Activated naive CD4-positive, alpha-beta T cell treated with Interleukin-2 at 50 U/mL for 16 hours (primary cell): ENCODE measurements at regions not wholly inside any gene's neighbourhood (a gene's known extent, or its start where the extent isn't known, plus 50 kb on each side); places are given as distances from the start of the nearest gene placed in this dataset.

Experiments
- DNase-seq: peaks from one replicate; pipeline ENCODE4 v3.0.0-alpha.2; 2020

GRCh38 chr2:238585836-238586821, 159.4 kb downstream of the ASB1 start:
- no peak for DNase-seq

- no peak for DNase-seq
These were observed 160.4 kb downstream of the ASB1 start for GRCh38 chr2:238586931-238587775.

- no peak for DNase-seq
These were observed 161.3 kb downstream of the ASB1 start for GRCh38 chr2:238587776-238588660.

- no peak for DNase-seq
These were observed 163.1 kb downstream of the ASB1 start for GRCh38 chr2:238589591-238590460.

GRCh38 chr2:238591732-238592131, 165.0 kb downstream of the ASB1 start:
- no peak for DNase-seq

GRCh38 chr2:238593236-238593635, 166.5 kb downstream of the ASB1 start:
- no peak for DNase-seq

- no peak for DNase-seq
These were observed 167.0 kb downstream of the ASB1 start for GRCh38 chr2:238593678-238594077.

GRCh38 chr2:238594796-238595749, 168.3 kb downstream of the ASB1 start:
- no peak for DNase-seq

- no peak for DNase-seq
These were observed 169.2 kb downstream of the ASB1 start for GRCh38 chr2:238595750-238596570.

- no peak for DNase-seq
These were observed 170.1 kb downstream of the ASB1 start for GRCh38 chr2:238596571-238597551.

GRCh38 chr2:238597638-238598528, 171.2 kb downstream of the ASB1 start:
- no peak for DNase-seq

GRCh38 chr2:238598802-238599530, 172.2 kb downstream of the ASB1 start:
- no peak for DNase-seq

GRCh38 chr2:238599549-238600505, 173.1 kb downstream of the ASB1 start:
- DNase-seq: no peak

GRCh38 chr2:238600506-238601432, 174.0 kb downstream of the ASB1 start:
- DNase-seq: no peak
